GM12891 (cell line): ENCODE measurements at regions not wholly inside any gene's neighbourhood (a gene's known extent, or its start where the extent isn't known, plus 50 kb on each side); places are given as distances from the start of the nearest gene placed in this dataset.

ENCODE experiments used
- POLR2A ChIP-seq: IDR thresholded peaks from 2 replicates; pipeline ENCODE4 v1.6.1; 2011; ENCODE audit warnings: low read depth, low read length, control low read depth
- POLR2AphosphoS5 ChIP-seq: IDR thresholded peaks from 2 replicates; pipeline ENCODE4 v1.6.1; 2011; ENCODE audit warnings: low read depth, low read length, control low read depth
- TAF1 ChIP-seq: IDR thresholded peaks from 2 replicates; pipeline ENCODE4 v1.6.1; 2011; ENCODE audit warnings: low read depth, low read length, control low read depth

DNA sequence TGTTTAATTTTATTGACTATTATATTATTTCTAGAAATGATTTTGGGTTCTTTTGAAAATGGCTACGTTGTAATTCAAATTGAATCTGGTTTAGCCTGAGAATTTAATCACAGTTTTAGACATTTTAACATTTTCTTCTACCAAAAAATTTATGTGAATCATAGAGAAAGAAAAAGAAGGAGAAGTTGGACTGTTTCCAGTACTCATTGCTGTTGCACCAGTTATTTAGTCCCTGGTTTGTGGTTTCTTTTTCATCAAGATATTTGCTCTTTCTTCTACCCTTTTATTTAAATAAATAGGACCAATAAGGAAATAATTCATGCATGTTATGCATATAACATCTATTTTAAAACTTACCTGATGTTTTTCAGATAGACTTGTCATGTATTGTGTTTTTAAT lies 1337.1 kb downstream of the ROBO1 start:
- no peak for TF ChIP-seq POLR2AphosphoS5
- TF ChIP-seq POLR2A, result no peak
- no peak for TF ChIP-seq TAF1
